HCT116 (cell line): ENCODE measurements at regions not wholly inside any gene's neighbourhood (a gene's known extent, or its start where the extent isn't known, plus 50 kb on each side); places are given as distances from the start of the nearest gene placed in this dataset.

ENCODE experiments used
- ATAC-seq: fragments of 200-7000 bp; cut with Tn5 transposase; 2 replicates; pipeline ENCODE4 v1.9.1; 2020; ENCODE audit warnings: mild to moderate bottlenecking, moderate library complexity
- BruUV-seq: library from RNA; stranded (reverse); fragments of 400-500 nt; replicated peaks from 2 replicates; lab custom pipeline; 2021; lab: Mats Ljungman, UMichigan
- CTCF ChIA-PET: fragments of 300-600 bp; sonication (Branson Sonifier 250); formaldehyde crosslinking; loops from one replicate; lab custom pipeline; 2021; ENCODE audit warnings: antibody characterized with exemption; lab: Charles Lee
- POLR2A ChIA-PET: fragments of 300-600, 350-600 bp; sonication (Branson Sonifier 250); formaldehyde crosslinking; loops from one replicate; lab custom pipeline; 2021; ENCODE audit warnings: antibody characterized with exemption; lab: Charles Lee
- RAD21 ChIA-PET, 2 experiments: fragments of 300-600 bp; sonication (Branson Sonifier 250); formaldehyde crosslinking; loops; one replicate each; lab custom pipeline; 2023; ENCODE audit warnings: low total read pairs in 2 of 2; ENCODE audit not compliant: uncharacterized antibody in 2 of 2, unreplicated experiment in 2 of 2, low non-redundant PET in 1 of 2; lab: Charles Lee
- DNase-seq: peaks from one replicate; pipeline ENCODE4 v3.0.0-alpha.2; 2010; ENCODE audit warnings: low read depth, low spot score
- H2AFZ ChIP-seq: fragments of 200-600 bp; shearing (Covaris generic), sonication (generic); 2 replicates; pipeline ENCODE4 v1.6.1; 2017; ENCODE audit warnings: low read depth, mixed run types, mixed read lengths, antibody characterized with exemption, low read length; ENCODE audit not compliant: poor library complexity, severe bottlenecking
- H3K27ac ChIP-seq: 2 replicates; pipeline ENCODE4 v1.5.1; 2012; ENCODE audit warnings: low read depth, low read length
- H3K27me3 ChIP-seq: fragments of 200-600 bp; sonication (generic); 2 replicates; pipeline ENCODE4 v1.6.1; 2016; ENCODE audit warnings: mixed run types, low read length, mixed read lengths; ENCODE audit not compliant: insufficient read depth
- H3K36me3 ChIP-seq, 2 experiments: fragments of 200-500 bp in 1 of 2; fragments of 200-600 bp in 1 of 2; sonication (Bioruptor generic) in 1 of 2; sonication (generic) in 1 of 2; 2 replicates each; pipeline versions ENCODE4 v1.5.1 to v1.6.1; 2014 to 2016; ENCODE audit warnings: low read length in 2 of 2, inconsistent platforms in 1 of 2, mixed read lengths in 1 of 2, mixed run types in 1 of 2; ENCODE audit not compliant: insufficient read depth in 2 of 2, control insufficient read depth in 1 of 2
- H3K4me1 ChIP-seq, 2 experiments: fragments of 200-600 bp in 1 of 2; sonication (generic) in 1 of 2; 2 replicates each; pipeline versions ENCODE4 v1.5.1 to v1.6.1; 2012 to 2017; ENCODE audit warnings: low read length in 2 of 2, inconsistent platforms in 1 of 2, mild to moderate bottlenecking in 1 of 2, mixed read lengths in 1 of 2, mixed run types in 1 of 2, moderate library complexity in 1 of 2; ENCODE audit not compliant: insufficient read depth in 2 of 2, control insufficient read depth in 1 of 2
- H3K4me2 ChIP-seq: fragments of 200-600 bp; sonication (generic); 2 replicates; pipeline ENCODE4 v1.6.1; 2017; ENCODE audit warnings: mixed run types, low read length, mixed read lengths
- H3K4me3 ChIP-seq, 2 experiments: fragments of 200-600 bp in 1 of 2; sonication (generic) in 1 of 2; replicated peaks in 1 of 2; 2 replicates each; pipeline ENCODE4 v1.5.1; 2011 to 2016; ENCODE audit warnings: low read length in 2 of 2, control low read depth in 1 of 2, low read depth in 1 of 2, mild to moderate bottlenecking in 1 of 2, mixed read lengths in 1 of 2, mixed run types in 1 of 2
- H3K79me2 ChIP-seq: fragments of 200-600 bp; sonication (generic); 2 replicates; pipeline ENCODE4 v1.6.1; 2017; ENCODE audit warnings: mild to moderate bottlenecking, mixed run types, low read length, moderate library complexity, mixed read lengths; ENCODE audit not compliant: insufficient read depth
- H3K9ac ChIP-seq: fragments of 200-600 bp; sonication (generic); 2 replicates; pipeline ENCODE4 v1.6.1; 2016; ENCODE audit warnings: low read length, mixed read lengths
- H3K9me2 ChIP-seq: fragments of 200-600 bp; sonication (generic), shearing (Covaris generic); 2 replicates; pipeline ENCODE4 v1.6.1; 2017; ENCODE audit warnings: mixed run types, mild to moderate bottlenecking, moderate library complexity; ENCODE audit not compliant: insufficient read depth
- H3K9me3 ChIP-seq, 2 experiments: fragments of 200-500 bp in 1 of 2; fragments of 200-600 bp in 1 of 2; sonication (Bioruptor generic) in 1 of 2; sonication (generic) in 1 of 2; 2 replicates each; pipeline ENCODE4 v1.6.1; 2014 to 2017; ENCODE audit warnings: low read length in 2 of 2, mixed read lengths in 2 of 2, inconsistent platforms in 1 of 2, low read depth in 1 of 2, mild to moderate bottlenecking in 1 of 2, mixed run types in 1 of 2, moderate library complexity in 1 of 2; ENCODE audit not compliant: control insufficient read depth in 1 of 2, insufficient read depth in 1 of 2
- H4K20me1 ChIP-seq: fragments of 200-600 bp; sonication (generic), shearing (Covaris generic); 2 replicates; pipeline ENCODE4 v1.6.1; 2017; ENCODE audit warnings: mixed run types, mild to moderate bottlenecking, moderate library complexity; ENCODE audit not compliant: insufficient read depth
- REST ChIP-seq: IDR thresholded peaks from 2 replicates; pipeline ENCODE4 v1.6.1; 2012; ENCODE audit warnings: low read depth
- SIN3A ChIP-seq: IDR thresholded peaks from 2 replicates; pipeline ENCODE4 v1.6.1; 2012; ENCODE audit warnings: low read depth
- SRF ChIP-seq: IDR thresholded peaks from 2 replicates; pipeline ENCODE4 v1.6.1; 2012; ENCODE audit warnings: low read depth
- TCF7L2 ChIP-seq: IDR thresholded peaks from 2 replicates; pipeline ENCODE4 v1.7.0; 2011; ENCODE audit warnings: borderline replicate concordance, inconsistent platforms; ENCODE audit not compliant: insufficient read depth, insufficient read length; ENCODE audit errors: extremely low read depth
- YY1 ChIP-seq: IDR thresholded peaks from 2 replicates; pipeline ENCODE4 v1.6.1; 2011; ENCODE audit warnings: low read length, low read depth, moderate library complexity, mild to moderate bottlenecking; ENCODE audit not compliant: insufficient replicate concordance; ENCODE audit errors: extremely low read depth
- ZFX ChIP-seq: fragments of 450-650 bp; IDR thresholded peaks from 2 replicates; pipeline ENCODE4 v1.6.1; 2017
- intact Hi-C: fragments of 100-400 bp; cut with micrococcal nuclease; formaldehyde crosslinking; loops from 2 replicates; pipeline ENCODE4 v1.10.0; 2022
- TF ChIP-seq, protein P1 (sequence below): IDR thresholded peaks from 2 replicates; pipeline ENCODE4 v1.6.1; 2012
- TF ChIP-seq, protein P2 (sequence below), 3 experiments: fragments of 200-600 bp in 1 of 3; sonication (generic) in 1 of 3; IDR thresholded peaks in 2 of 3; conservative IDR thresholded peaks in 1 of 3; 2 replicates each; pipeline ENCODE4 v1.5.1; 2012 to 2017; ENCODE audit warnings: low read depth in 2 of 3, low read length in 2 of 3, antibody characterized with exemption in 1 of 3, borderline replicate concordance in 1 of 3, control low read depth in 1 of 3, mild to moderate bottlenecking in 1 of 3, mixed read lengths in 1 of 3, mixed run types in 1 of 3, moderate library complexity in 1 of 3; ENCODE audit not compliant: insufficient read depth in 1 of 3
- TF ChIP-seq, protein P3 (sequence below): IDR thresholded peaks from 2 replicates; pipeline ENCODE4 v1.6.1; 2011; ENCODE audit warnings: mild to moderate bottlenecking, low read length, moderate library complexity; ENCODE audit not compliant: insufficient replicate concordance; ENCODE audit errors: extremely low read depth
- TF ChIP-seq, protein P4 (sequence below): IDR thresholded peaks from 2 replicates; pipeline ENCODE4 v1.6.1; 2012

- Histone ChIP-seq H3K4me2 (no peak overlapping the region), H3K36me3 (no peaks in the 10 kb centered on the region), H3K4me3 (no peak overlapping the region), H3K9ac (no peak overlapping the region), H3K79me2 (no peaks in the 10 kb centered on the region)
- ATAC-seq, result no peak
- CTCF ChIA-PET, result no interaction called here
- DNase-seq, result no peak
- POLR2A ChIA-PET, result no interaction called here
- TF ChIP-seq SRF, result no peak
- TF ChIP-seq, protein P1, sequence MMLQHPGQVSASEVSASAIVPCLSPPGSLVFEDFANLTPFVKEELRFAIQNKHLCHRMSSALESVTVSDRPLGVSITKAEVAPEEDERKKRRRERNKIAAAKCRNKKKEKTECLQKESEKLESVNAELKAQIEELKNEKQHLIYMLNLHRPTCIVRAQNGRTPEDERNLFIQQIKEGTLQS, result no peak
- TF ChIP-seq, all 23 proteins: peak for 0
- Histone ChIP-seq H2AFZ (no peak overlapping the region), H3K27me3 (no peaks in the 10 kb centered on the region), H3K4me1 (no peaks in the 10 kb centered on the region), H4K20me1 (no peaks in the 10 kb centered on the region), H3K9me2 (no peaks in the 10 kb centered on the region), H3K27ac (no peak overlapping the region), H3K9me3 (no peaks in the 10 kb centered on the region)
- intact Hi-C loops, result no loop called here
- no TSS peak for BruUV-seq
- RAD21 ChIA-PET, result no interaction called here
Measured at GRCh38 chr5:56729488-56729887, 85.9 kb upstream of the MAP3K1 start.

GRCh38 chr5:56725711-56726411 is 89.5 kb upstream of the MAP3K1 start:
- Histone ChIP-seq H3K79me2 (no peaks in the 10 kb centered on the region), H3K27me3 (no peaks in the 10 kb centered on the region), H3K4me3 (no peak overlapping the region), H3K9me3 (no peaks in the 10 kb centered on the region), H2AFZ (no peak overlapping the region), H3K9me2 (no peaks in the 10 kb centered on the region), H4K20me1 (no peaks in the 10 kb centered on the region), H3K27ac (no peak overlapping the region), H3K4me1 (no peaks in the 10 kb centered on the region), H3K9ac (no peak overlapping the region), H3K36me3 (no peaks in the 10 kb centered on the region), H3K4me2 (no peak overlapping the region)
- ChIA-PET CTCF (no interaction called here), RAD21 (no interaction called here), POLR2A (no interaction called here)
- DNase-seq, result no peak
- ATAC-seq, result no peak
- intact Hi-C loops, result no loop called here
- no TSS peak for BruUV-seq
- no peak for TF ChIP-seq TCF7L2
- no peak for TF ChIP-seq REST
- TF ChIP-seq YY1, result no peak
- TF ChIP-seq SIN3A, result no peak
- TF ChIP-seq ZFX, result no peak
- TF ChIP-seq, protein P2, sequence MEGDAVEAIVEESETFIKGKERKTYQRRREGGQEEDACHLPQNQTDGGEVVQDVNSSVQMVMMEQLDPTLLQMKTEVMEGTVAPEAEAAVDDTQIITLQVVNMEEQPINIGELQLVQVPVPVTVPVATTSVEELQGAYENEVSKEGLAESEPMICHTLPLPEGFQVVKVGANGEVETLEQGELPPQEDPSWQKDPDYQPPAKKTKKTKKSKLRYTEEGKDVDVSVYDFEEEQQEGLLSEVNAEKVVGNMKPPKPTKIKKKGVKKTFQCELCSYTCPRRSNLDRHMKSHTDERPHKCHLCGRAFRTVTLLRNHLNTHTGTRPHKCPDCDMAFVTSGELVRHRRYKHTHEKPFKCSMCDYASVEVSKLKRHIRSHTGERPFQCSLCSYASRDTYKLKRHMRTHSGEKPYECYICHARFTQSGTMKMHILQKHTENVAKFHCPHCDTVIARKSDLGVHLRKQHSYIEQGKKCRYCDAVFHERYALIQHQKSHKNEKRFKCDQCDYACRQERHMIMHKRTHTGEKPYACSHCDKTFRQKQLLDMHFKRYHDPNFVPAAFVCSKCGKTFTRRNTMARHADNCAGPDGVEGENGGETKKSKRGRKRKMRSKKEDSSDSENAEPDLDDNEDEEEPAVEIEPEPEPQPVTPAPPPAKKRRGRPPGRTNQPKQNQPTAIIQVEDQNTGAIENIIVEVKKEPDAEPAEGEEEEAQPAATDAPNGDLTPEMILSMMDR (IDR thresholded peaks at IDR 0.05 in 2 of 3, conservative IDR thresholded peaks at IDR 0.05 in 1 of 3; ENCODE audit: borderline replicate concordance in 1 of 3, insufficient read depth in 1 of 3, low read depth in 2 of 3, low read length in 2 of 3), result no peak
- TF ChIP-seq, protein P3, sequence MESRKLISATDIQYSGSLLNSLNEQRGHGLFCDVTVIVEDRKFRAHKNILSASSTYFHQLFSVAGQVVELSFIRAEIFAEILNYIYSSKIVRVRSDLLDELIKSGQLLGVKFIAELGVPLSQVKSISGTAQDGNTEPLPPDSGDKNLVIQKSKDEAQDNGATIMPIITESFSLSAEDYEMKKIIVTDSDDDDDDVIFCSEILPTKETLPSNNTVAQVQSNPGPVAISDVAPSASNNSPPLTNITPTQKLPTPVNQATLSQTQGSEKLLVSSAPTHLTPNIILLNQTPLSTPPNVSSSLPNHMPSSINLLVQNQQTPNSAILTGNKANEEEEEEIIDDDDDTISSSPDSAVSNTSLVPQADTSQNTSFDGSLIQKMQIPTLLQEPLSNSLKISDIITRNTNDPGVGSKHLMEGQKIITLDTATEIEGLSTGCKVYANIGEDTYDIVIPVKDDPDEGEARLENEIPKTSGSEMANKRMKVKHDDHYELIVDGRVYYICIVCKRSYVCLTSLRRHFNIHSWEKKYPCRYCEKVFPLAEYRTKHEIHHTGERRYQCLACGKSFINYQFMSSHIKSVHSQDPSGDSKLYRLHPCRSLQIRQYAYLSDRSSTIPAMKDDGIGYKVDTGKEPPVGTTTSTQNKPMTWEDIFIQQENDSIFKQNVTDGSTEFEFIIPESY, result no peak
- TF ChIP-seq, protein P4, sequence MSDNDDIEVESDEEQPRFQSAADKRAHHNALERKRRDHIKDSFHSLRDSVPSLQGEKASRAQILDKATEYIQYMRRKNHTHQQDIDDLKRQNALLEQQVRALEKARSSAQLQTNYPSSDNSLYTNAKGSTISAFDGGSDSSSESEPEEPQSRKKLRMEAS, result no peak
